ENCODE measurements at regions not wholly inside any gene's neighbourhood (a gene's known extent, or its start where the extent isn't known, plus 50 kb on each side); places are given as distances from the start of the nearest gene placed in this dataset.

DNA sequence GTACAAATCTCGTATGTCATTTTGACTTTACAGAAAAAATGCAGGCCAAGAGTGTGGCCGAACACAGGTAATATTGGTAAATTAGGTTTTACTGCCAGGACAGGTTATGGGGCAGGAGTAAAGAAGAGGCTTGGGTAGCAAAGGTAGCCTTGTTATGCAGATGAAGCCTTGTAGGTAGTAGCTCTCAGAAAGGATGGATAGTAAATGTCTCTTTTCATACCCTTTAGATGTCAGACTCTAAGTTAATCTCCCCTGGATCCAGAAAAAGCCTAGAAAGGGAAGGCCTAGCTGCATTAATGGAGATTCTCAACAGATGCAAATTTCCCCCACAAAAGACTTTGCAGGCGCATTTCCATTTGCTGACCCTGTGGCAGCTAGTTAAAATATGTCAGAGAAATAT is 1445.1 kb upstream of the CADM2 start:
- no peak for DNase-seq (ENCODE audit: low spot score)

- DNase-seq (ENCODE audit: low spot score) = no peak
Observed at GRCh38 chr3:83514130-83514914, 1444.5 kb upstream of the CADM2 start.

DNA sequence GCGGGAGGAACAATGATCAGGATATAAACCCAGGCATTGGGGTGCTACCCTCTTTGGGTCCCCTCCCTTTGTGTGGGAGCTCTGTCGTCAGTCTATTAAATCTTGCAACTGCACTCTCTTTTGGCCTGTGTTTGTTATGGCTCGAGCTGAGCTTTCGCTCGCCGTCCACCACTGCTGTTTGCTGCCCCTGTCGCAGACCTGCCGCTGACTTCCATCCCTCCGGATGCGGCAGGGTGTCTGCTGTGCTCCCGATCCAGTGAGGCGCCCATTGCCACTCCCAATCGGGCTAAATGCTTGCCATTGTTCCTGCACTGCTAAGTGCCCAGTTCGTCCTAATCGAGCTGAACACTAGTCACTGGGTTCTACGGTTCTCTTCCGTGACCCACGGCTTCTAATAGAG is 1443.7 kb upstream of the CADM2 start:
- no peak for DNase-seq (ENCODE audit: low spot score)

DNA sequence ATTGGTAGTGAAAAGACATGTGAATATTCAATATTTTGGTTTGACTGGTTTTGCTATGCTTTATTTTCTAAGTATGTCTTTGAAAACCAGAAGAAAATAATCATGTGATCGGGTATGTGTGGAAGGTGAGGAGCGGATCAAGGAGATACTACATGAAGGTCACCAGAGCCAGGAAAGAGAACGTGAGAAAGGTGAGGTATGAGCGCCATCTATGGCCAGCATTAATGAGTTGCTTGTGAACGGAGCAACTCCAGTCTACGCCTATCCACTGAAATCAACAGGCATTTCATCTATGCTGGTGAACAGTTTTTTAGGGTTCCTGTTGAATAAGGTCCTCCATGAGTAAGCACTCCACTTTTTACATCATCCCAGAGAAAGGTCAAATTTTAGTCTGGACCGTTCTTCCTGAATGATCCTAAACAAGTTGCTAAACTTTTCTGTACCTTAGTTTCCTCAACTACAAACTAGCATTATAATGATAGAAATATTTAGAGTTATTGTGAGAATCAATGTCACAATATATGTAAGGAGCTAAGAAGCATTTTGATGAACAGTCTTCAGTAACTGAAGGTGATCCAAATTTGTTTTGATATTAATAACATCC is 1435.2 kb upstream of the CADM2 start:
- peak; percentile 2 for DNase-seq (ENCODE audit: low spot score)

DNA sequence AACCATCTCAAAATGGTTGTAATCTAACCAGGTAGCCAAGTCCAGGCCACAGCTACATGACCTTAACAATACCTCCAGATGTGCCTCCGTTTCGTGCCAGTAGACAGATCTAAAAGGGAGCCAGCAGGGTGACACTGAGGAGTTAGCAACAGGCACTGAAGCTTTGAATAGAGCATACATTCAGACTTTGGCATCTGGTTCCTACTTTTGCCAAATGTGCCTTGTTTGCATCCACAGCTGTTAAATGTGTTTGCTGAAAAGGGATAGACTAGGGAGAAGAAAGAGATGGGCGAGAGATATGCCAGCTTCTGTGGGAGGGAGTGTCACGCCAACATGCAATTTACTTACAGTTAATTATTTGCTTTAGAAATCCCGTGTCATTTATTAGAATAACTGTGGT is 1433.9 kb upstream of the CADM2 start:
- DNase-seq (ENCODE audit: low spot score) = no peak

DNA sequence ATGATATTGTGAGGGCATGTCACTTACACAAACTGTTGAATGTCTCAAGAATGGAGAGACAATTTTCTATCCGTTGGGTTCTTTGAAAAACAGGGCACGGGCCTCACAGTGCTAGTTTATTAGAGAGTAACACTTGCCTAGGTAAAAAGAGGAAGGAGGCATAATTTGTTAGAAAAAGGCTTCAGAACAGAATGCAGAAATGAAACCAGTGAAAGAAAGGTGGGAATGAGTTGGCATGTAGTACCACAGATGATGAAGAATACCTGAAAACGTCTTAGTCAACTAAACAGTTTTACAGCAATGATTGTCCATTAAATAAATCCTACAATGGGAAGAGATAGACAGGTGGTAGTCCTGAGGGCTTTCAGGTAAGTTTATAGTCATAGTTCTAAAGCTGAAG is 1399.7 kb upstream of the CADM2 start:
- no peak for DNase-seq (ENCODE audit: low spot score)

DNA sequence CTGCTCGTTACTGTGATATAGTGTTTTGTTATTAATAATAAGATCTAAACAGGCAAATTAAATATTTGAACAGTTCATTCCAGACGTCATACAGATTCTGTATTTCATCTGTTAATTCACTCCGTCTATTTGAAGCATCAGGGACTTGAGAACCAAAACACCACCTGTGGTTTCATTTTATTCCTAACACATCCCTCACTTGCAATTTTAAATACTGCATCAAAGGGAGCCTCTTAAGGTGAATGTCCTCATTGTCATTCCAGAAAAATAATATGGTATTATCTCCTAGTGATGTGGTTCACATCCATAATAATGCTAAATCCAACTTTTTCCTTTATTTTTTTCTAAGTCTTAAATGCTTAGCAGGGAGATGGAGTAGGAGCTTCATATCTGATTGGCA is 1390.9 kb upstream of the CADM2 start:
- DNase-seq (ENCODE audit: low spot score) = no peak

- no peak for DNase-seq (ENCODE audit: low spot score)
Observed at GRCh38 chr3:83581546-83581945, 1377.2 kb upstream of the CADM2 start.

DNA sequence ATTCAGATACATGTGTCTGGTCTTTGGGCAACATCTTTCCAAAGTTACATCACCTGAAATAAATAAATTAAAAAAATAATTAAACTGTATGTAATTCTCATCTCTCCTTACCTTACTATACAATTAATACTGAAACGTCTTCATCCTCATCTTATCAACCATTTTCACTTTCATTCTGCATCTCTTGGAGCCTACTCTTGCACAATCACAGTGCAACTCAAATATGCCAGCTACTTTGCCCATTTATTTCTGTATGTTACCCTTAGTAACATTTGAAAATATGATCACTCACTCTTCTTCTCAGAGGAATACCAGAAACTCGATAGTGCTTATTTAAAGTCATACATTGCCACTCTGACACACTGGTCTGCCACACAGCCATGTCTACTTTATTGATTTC is 1357.1 kb upstream of the CADM2 start:
- DNase-seq (ENCODE audit: low spot score) = no peak

GRCh38 chr3:83622526-83622925 is 1336.3 kb upstream of the CADM2 start:
- no peak for DNase-seq (ENCODE audit: low spot score)

GRCh38 chr3:83625261-83625660 is 1333.5 kb upstream of the CADM2 start:
- DNase-seq (ENCODE audit: low spot score) = no peak

DNA sequence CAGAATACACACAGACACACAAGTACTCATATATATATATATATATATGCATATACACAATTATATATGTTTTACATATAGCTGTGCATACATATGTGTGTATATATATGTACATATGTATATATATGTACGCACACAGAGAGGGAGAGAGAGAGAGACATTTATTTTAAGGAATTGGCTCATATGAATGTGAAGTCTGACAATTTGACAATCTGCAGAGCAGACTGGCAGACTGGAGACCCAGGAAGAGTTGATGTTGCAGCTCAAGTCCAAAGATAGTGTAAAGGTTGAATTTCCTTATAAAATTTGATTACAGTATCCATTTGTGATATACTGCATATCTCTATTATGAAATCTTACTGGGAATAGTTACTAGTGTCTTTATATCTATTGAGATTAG is 1330.3 kb upstream of the CADM2 start:
- DNase-seq (ENCODE audit: low spot score) = no peak

- no peak for DNase-seq (ENCODE audit: low spot score)
Observed at GRCh38 chr3:83632526-83632925, 1326.3 kb upstream of the CADM2 start.

DNA sequence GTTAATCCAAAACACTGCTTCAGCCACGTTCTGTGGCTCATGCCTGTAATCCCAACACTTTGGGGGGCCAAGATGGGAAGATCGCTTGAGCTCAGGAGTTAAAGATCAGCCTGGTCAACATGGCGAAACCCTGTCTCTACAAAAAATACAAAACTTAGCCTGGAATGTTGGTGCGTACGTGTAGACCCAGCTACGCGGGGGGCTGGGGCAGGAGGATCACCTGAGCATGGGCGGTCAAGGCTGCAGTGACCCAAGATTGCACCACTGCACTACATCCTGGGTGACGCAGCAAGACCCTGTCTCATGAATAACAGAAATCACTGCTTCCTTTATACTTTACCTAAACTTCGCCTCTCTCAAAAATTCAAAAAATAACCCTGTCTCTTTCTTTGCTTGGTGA is 1325.0 kb upstream of the CADM2 start:
- DNase-seq (ENCODE audit: low spot score) = no peak

- DNase-seq (ENCODE audit: low spot score) = no peak
Observed at GRCh38 chr3:83649692-83650091, 1309.1 kb upstream of the CADM2 start.

DNA sequence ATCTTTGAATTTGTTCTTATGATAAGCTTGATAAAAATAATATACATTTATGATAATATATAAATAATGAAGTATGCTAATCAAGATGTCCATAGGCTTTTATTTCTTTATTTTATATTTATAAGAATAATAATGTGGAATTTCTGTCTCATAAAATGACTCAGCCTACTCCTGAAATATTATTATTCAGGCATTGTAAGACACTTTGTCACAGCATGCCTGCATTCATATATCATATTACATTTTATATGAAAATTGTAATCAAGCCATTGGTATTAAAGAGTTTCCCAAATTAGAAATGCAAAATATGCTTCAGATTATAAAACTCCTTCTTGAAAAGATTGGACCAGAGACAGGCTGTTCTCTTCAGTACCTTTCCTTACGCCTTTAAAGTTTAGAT is 1303.7 kb upstream of the CADM2 start:
- no peak for DNase-seq (ENCODE audit: low spot score)

DNA sequence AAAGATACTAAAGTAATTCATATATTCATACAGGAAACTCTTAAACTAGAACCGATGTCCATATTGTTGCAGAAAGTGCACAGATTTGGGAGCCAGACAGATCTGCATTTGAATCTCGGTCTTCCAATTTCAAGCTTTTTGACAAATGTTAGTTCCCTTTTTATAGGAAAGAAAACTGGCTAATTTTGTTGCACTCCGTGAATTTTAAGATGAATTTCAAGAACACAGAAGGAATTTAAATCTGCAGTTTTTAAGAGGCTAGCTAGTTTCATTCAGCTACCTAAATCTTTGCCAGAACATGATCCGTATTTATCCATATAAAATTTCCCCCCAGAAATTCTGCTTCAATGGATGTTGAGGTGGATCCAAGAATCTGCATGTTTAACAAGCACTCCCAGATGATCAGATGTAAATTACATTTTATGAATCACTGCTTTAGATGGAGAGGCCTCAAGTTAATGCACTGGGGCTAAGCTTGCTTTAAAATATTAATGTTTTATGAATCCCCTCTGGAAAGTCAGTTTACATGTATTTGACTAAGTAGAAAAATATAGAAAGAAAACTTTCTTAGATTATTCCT is 1296.3 kb upstream of the CADM2 start:
- DNase-seq (ENCODE audit: low spot score) = no peak

GRCh38 chr3:83670416-83670815 is 1288.4 kb upstream of the CADM2 start:
- DNase-seq (ENCODE audit: low spot score) = no peak

- DNase-seq (ENCODE audit: low spot score) = no peak
Observed at GRCh38 chr3:83683937-83684598, 1274.7 kb upstream of the CADM2 start.

DNA sequence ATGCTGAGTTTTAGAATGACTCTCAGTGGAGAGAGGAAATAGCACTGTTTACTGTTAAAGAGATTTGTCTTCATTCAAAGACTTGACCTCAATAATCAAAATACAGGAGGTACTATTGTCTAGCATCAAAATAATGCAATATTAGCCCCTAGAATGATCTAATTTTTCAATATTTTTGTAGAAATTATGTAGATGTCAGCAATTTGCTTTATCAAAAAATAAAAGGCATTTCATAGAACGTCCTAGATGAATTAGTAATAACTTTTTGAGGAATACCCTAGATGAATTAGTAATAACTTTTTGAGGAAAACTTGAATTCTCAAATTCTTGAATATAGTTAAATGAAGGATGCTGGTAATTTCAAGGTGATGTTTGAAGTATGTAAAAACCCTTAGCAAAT is 1252.1 kb upstream of the CADM2 start:
- no peak for DNase-seq (ENCODE audit: low spot score)

DNA sequence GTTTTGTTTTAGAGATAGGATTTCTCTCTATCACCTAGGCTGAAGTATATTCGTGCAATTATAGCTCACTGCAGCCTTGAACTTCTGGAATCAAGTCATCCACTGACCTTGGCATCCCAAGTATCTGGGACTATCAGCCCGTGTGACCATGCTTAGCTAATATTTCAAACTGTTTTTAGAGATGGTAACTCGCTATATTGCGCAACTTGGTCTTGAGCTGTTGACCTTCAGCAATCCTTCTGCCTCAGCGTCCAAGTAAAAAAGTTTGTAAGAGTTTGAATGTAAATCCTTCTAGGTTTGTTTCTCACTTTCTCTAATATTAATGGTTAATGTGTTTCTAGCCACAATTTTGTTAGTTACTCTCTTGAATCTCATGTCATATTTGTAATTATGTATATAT is 1243.5 kb upstream of the CADM2 start:
- DNase-seq (ENCODE audit: low spot score) = no peak

GRCh38 chr3:83729576-83729975 is 1229.2 kb upstream of the CADM2 start:
- DNase-seq (ENCODE audit: low spot score) = no peak

GRCh38 chr3:83734656-83735055 is 1224.1 kb upstream of the CADM2 start:
- DNase-seq (ENCODE audit: low spot score) = no peak
